Neuron (in vitro differentiated cells): ENCODE measurements at regions not wholly inside any gene's neighbourhood (a gene's known extent, or its start where the extent isn't known, plus 50 kb on each side); places are given as distances from the start of the nearest gene placed in this dataset.

Experiments
- H2AFZ ChIP-seq: one replicate; pipeline ENCODE4 v1.6.1; 2013; ENCODE audit warnings: low read depth, mild to moderate bottlenecking, inconsistent platforms, low read length, moderate library complexity
- H3K27me3 ChIP-seq: one replicate; pipeline ENCODE4 v1.6.1; 2013; ENCODE audit warnings: low read length; ENCODE audit not compliant: insufficient read depth
- H3K36me3 ChIP-seq: one replicate; pipeline ENCODE4 v1.6.1; 2013; ENCODE audit warnings: low read length; ENCODE audit not compliant: insufficient read depth
- H3K4me1 ChIP-seq: one replicate; pipeline ENCODE4 v1.6.1; 2013; ENCODE audit warnings: low read length; ENCODE audit not compliant: insufficient read depth
- H3K4me3 ChIP-seq: 2 replicates; pipeline ENCODE4 v1.5.1; 2013; ENCODE audit warnings: mild to moderate bottlenecking, low read length, moderate library complexity
- H3K9me3 ChIP-seq: one replicate; pipeline ENCODE4 v1.6.1; 2013; ENCODE audit warnings: low read length

- Histone ChIP-seq H3K4me3 (no peak overlapping the region), H3K4me1 (no peaks in the 10 kb centered on the region), H3K27me3 (no peaks in the 10 kb centered on the region), H3K36me3 (no peaks in the 10 kb centered on the region), H3K9me3 (peaks cover 6% of the 10 kb centered on the region), H2AFZ (no peak overlapping the region)
Measured at GRCh38 chr6:132007474-132008190, 56.5 kb upstream of the CCN2 start.

- peaks cover 6% of the 10 kb centered on the region for H3K9me3 ChIP-seq
- H3K4me3 ChIP-seq, result no peak overlapping the region
- H3K27me3 ChIP-seq, result no peaks in the 10 kb centered on the region
- no peaks in the 10 kb centered on the region for H3K36me3 ChIP-seq
- H2AFZ ChIP-seq, result no peak overlapping the region
- no peaks in the 10 kb centered on the region for H3K4me1 ChIP-seq
Measured at GRCh38 chr6:132005178-132005577, 54.0 kb upstream of the CCN2 start.

- Histone ChIP-seq H3K36me3 (no peaks in the 10 kb centered on the region), H3K27me3 (no peaks in the 10 kb centered on the region), H3K4me1 (no peaks in the 10 kb centered on the region), H3K4me3 (no peak overlapping the region), H2AFZ (no peak overlapping the region), H3K9me3 (peaks cover 6% of the 10 kb centered on the region)
Measured at GRCh38 chr6:132004668-132005067, 53.5 kb upstream of the CCN2 start.

- H3K4me3 ChIP-seq, result no peak overlapping the region
- H3K4me1 ChIP-seq, result no peaks in the 10 kb centered on the region
- H3K36me3 ChIP-seq, result no peaks in the 10 kb centered on the region
- H3K9me3 ChIP-seq, result peaks cover 6% of the 10 kb centered on the region
- no peak overlapping the region for H2AFZ ChIP-seq
- no peaks in the 10 kb centered on the region for H3K27me3 ChIP-seq
Measured at GRCh38 chr6:132003516-132004178, 52.5 kb upstream of the CCN2 start.
